ENCODE measurements at regions not wholly inside any gene's neighbourhood (a gene's known extent, or its start where the extent isn't known, plus 50 kb on each side); places are given as distances from the start of the nearest gene placed in this dataset.

- H4K20me1 ChIP-seq (ENCODE audit: insufficient read depth, low read length) = no peaks in the 10 kb centered on the region
- TF ChIP-seq CTCF (IDR thresholded peaks at IDR 0.05; ENCODE audit: low read depth, low read length) = peak; percentile 84
- TF ChIP-seq EZH2phosphoT487 (IDR thresholded peaks at IDR 0.05; ENCODE audit: low read depth) = no peak
- peaks cover 3% of the 10 kb centered on the region for H3K4me1 ChIP-seq (ENCODE audit: low read length)
- H3K9me3 ChIP-seq (ENCODE audit: insufficient read depth, low read length) = no peaks in the 10 kb centered on the region
- no peak overlapping the region for H3K27ac ChIP-seq (ENCODE audit: low read length)
- H3K27me3 ChIP-seq (ENCODE audit: low read depth, low read length) = peaks cover 19% of the 10 kb centered on the region
- no peak overlapping the region for H3K4me3 ChIP-seq (ENCODE audit: low read length)
- peak overlapping the region; percentile 27 for H3K4me2 ChIP-seq (ENCODE audit: low read length)
- no peaks in the 10 kb centered on the region for H3K79me2 ChIP-seq (ENCODE audit: low read length)
- no peaks in the 10 kb centered on the region for H3K36me3 ChIP-seq (replicated peaks; ENCODE audit: low read depth, low read length)
- peak overlapping the region; percentile 76; the same call in 1 of the 2 replicates for H2AFZ ChIP-seq (ENCODE audit: low read depth, low read length)
- no peak overlapping the region for H3K9ac ChIP-seq (ENCODE audit: low read length)
Measured at GRCh38 chr12:45543887-45544286, 185.6 kb upstream of the ARID2 start.

GRCh38 chr12:45546545-45546944 is 183.0 kb upstream of the ARID2 start:
- Histone ChIP-seq H3K36me3 (replicated peaks; ENCODE audit: low read depth, low read length) (no peaks in the 10 kb centered on the region), H3K79me2 (ENCODE audit: low read length) (no peaks in the 10 kb centered on the region), H3K9me3 (ENCODE audit: insufficient read depth, low read length) (no peaks in the 10 kb centered on the region), H4K20me1 (ENCODE audit: insufficient read depth, low read length) (no peaks in the 10 kb centered on the region), H3K4me3 (ENCODE audit: low read length) (no peak overlapping the region), H3K4me1 (ENCODE audit: low read length) (peaks cover 3% of the 10 kb centered on the region), H3K9ac (ENCODE audit: low read length) (no peak overlapping the region), H2AFZ (ENCODE audit: low read depth, low read length) (no peak overlapping the region), H3K27me3 (ENCODE audit: low read depth, low read length) (peaks cover 15% of the 10 kb centered on the region), H3K27ac (ENCODE audit: low read length) (no peak overlapping the region), H3K4me2 (ENCODE audit: low read length) (no peak overlapping the region)
- TF ChIP-seq EZH2phosphoT487 (IDR thresholded peaks at IDR 0.05; ENCODE audit: low read depth) (no peak), CTCF (IDR thresholded peaks at IDR 0.05; ENCODE audit: low read depth, low read length) (no peak)

GRCh38 chr12:45547132-45547531 is 182.4 kb upstream of the ARID2 start:
- no peak overlapping the region for H3K27ac ChIP-seq (ENCODE audit: low read length)
- no peaks in the 10 kb centered on the region for H3K9me3 ChIP-seq (ENCODE audit: insufficient read depth, low read length)
- no peaks in the 10 kb centered on the region for H4K20me1 ChIP-seq (ENCODE audit: insufficient read depth, low read length)
- TF ChIP-seq EZH2phosphoT487 (IDR thresholded peaks at IDR 0.05; ENCODE audit: low read depth) (no peak), CTCF (IDR thresholded peaks at IDR 0.05; ENCODE audit: low read depth, low read length) (no peak)
- H3K4me1 ChIP-seq (ENCODE audit: low read length) = peaks cover 3% of the 10 kb centered on the region
- H3K4me3 ChIP-seq (ENCODE audit: low read length) = no peak overlapping the region
- H2AFZ ChIP-seq (ENCODE audit: low read depth, low read length) = no peak overlapping the region
- no peaks in the 10 kb centered on the region for H3K36me3 ChIP-seq (replicated peaks; ENCODE audit: low read depth, low read length)
- H3K4me2 ChIP-seq (ENCODE audit: low read length) = no peak overlapping the region
- H3K79me2 ChIP-seq (ENCODE audit: low read length) = no peaks in the 10 kb centered on the region
- H3K9ac ChIP-seq (ENCODE audit: low read length) = no peak overlapping the region
- H3K27me3 ChIP-seq (ENCODE audit: low read depth, low read length) = peaks cover 15% of the 10 kb centered on the region

GRCh38 chr12:45547822-45548221 is 181.7 kb upstream of the ARID2 start:
- H2AFZ ChIP-seq (ENCODE audit: low read depth, low read length) = no peak overlapping the region
- H3K9ac ChIP-seq (ENCODE audit: low read length) = no peak overlapping the region
- no peaks in the 10 kb centered on the region for H4K20me1 ChIP-seq (ENCODE audit: insufficient read depth, low read length)
- no peaks in the 10 kb centered on the region for H3K36me3 ChIP-seq (replicated peaks; ENCODE audit: low read depth, low read length)
- H3K9me3 ChIP-seq (ENCODE audit: insufficient read depth, low read length) = no peaks in the 10 kb centered on the region
- TF ChIP-seq CTCF (IDR thresholded peaks at IDR 0.05; ENCODE audit: low read depth, low read length) (peak; percentile 40), EZH2phosphoT487 (IDR thresholded peaks at IDR 0.05; ENCODE audit: low read depth) (no peak)
- H3K4me1 ChIP-seq (ENCODE audit: low read length) = peaks cover 3% of the 10 kb centered on the region
- H3K4me2 ChIP-seq (ENCODE audit: low read length) = no peak overlapping the region
- H3K27ac ChIP-seq (ENCODE audit: low read length) = no peak overlapping the region
- H3K79me2 ChIP-seq (ENCODE audit: low read length) = no peaks in the 10 kb centered on the region
- H3K4me3 ChIP-seq (ENCODE audit: low read length) = no peak overlapping the region
- peaks cover 15% of the 10 kb centered on the region for H3K27me3 ChIP-seq (ENCODE audit: low read depth, low read length)
